SK-N-MC (cell line): ENCODE measurements at regions not wholly inside any gene's neighbourhood (a gene's known extent, or its start where the extent isn't known, plus 50 kb on each side); places are given as distances from the start of the nearest gene placed in this dataset.

Experiments used
- EZH2 ChIP-seq: fragments of 200-600 bp; sonication (generic); IDR thresholded peaks from one replicate; pipeline ENCODE4 v1.6.1; 2017; ENCODE audit warnings: antibody characterized with exemption
- FOXP2 ChIP-seq: optimal IDR thresholded peaks from 2 replicates; pipeline ENCODE3; 2011; ENCODE audit warnings: mild to moderate bottlenecking, moderate library complexity; ENCODE audit not compliant: insufficient read depth; ENCODE audit errors: extremely low read length, control extremely low read depth
- POLR2AphosphoS5 ChIP-seq: IDR thresholded peaks from 2 replicates; pipeline ENCODE4 v1.6.1; 2012; ENCODE audit warnings: mild to moderate bottlenecking, low read depth, low read length, borderline replicate concordance

- TF ChIP-seq POLR2AphosphoS5 (no peak), EZH2 (no peak), FOXP2 (no peak)
Measured at GRCh38 chr16:14356064-14356463, 274.0 kb downstream of the PARN start.
